Activated naive CD8-positive, alpha-beta T cell treated with anti-CD3 and anti-CD28 coated beads, Interleukin-2, amount 50 U/mL, for 24 hours (primary cell): ENCODE measurements at regions not wholly inside any gene's neighbourhood (a gene's known extent, or its start where the extent isn't known, plus 50 kb on each side); places are given as distances from the start of the nearest gene placed in this dataset.

Experiments used
- ATAC-seq: fragments of 150-1000 bp; cut with Tn5 transposase; one replicate; pipeline ENCODE4 v1.10.0; 2021
- DNase-seq: peaks from one replicate; pipeline ENCODE4 v3.0.0; 2021
- H3K27ac Mint-ChIP-seq: one replicate; pipeline ENCODE4 v1.8.0; 2021; ENCODE audit warnings: mild to moderate bottlenecking, mixed read lengths
- H3K27me3 Mint-ChIP-seq: one replicate; pipeline ENCODE4 v1.8.0; 2021; ENCODE audit warnings: mixed read lengths
- H3K36me3 Mint-ChIP-seq: one replicate; pipeline ENCODE4 v1.8.0; 2021; ENCODE audit warnings: low read depth, mixed read lengths
- H3K4me1 Mint-ChIP-seq: one replicate; pipeline ENCODE4 v1.8.0; 2021; ENCODE audit warnings: mixed read lengths
- H3K4me3 Mint-ChIP-seq: one replicate; pipeline ENCODE4 v1.8.0; 2021; ENCODE audit warnings: mild to moderate bottlenecking, moderate library complexity, mixed read lengths
- H3K9me3 Mint-ChIP-seq: one replicate; pipeline ENCODE4 v1.8.0; 2021; ENCODE audit warnings: mixed read lengths

DNA sequence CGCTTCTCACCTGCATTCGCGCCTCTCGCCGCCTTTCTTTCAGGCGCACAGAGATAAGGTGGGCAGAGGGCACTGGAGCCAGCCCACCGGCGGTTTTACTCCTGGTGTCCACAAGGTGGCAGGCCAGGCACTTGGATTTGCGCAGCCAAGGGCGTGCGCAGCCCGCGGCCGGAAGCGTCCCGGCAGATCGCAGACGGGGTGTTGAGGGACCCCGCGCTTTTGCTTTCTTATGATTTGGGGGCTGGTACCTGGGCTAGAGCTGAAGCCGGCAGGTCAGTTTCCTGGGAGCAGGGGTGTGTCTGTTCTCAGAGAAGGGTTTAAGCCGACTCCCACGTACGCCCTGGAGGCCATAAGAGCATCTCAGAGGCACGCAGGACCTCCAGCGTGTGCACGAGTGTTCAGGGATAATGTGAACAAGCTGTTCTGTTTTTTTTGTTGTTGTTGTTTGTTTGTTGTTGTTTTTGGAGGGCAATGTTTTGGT is 305.6 kb upstream of the CXCR4 start:
- DNase-seq (peak; percentile 86), ATAC-seq (peak; percentile 95)
- Mint-ChIP-seq H3K4me1 (peaks cover 24% of the 10 kb centered on the region), H3K27ac (peak overlapping the region; percentile 74), H3K27me3 (peaks cover 28% of the 10 kb centered on the region), H3K36me3 (no peaks in the 10 kb centered on the region), H3K9me3 (no peaks in the 10 kb centered on the region), H3K4me3 (peak overlapping the region; percentile 79)

DNA sequence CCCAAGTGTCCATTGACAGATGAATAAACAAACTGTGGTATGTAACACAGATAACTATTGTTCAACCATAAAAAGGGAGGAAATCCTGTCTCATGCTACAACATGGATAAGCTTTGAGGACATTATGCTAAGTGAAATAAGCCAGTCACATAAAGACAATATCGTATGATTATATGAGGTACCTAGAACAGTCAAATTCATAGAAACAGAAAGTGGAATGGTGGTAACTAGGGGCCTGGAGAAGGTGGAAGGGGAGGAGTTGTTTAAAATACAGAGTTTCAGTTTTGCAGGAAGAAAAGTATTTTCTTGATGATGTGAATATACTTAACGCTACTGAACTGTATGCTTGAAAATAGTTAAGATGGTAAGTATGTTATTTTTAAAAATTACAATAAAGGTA is 304.6 kb upstream of the CXCR4 start:
- Mint-ChIP-seq H3K4me3 (no peak overlapping the region), H3K36me3 (no peaks in the 10 kb centered on the region), H3K9me3 (no peaks in the 10 kb centered on the region), H3K27ac (no peak overlapping the region), H3K27me3 (peaks cover 33% of the 10 kb centered on the region), H3K4me1 (peaks cover 24% of the 10 kb centered on the region)
- ATAC-seq (no peak), DNase-seq (no peak)

GRCh38 chr2:136420346-136420745 is 302.4 kb upstream of the CXCR4 start:
- Mint-ChIP-seq H3K4me3 (no peak overlapping the region), H3K27me3 (peaks cover 31% of the 10 kb centered on the region), H3K9me3 (no peaks in the 10 kb centered on the region), H3K27ac (no peak overlapping the region), H3K4me1 (peaks cover 24% of the 10 kb centered on the region), H3K36me3 (no peaks in the 10 kb centered on the region)
- DNase-seq = no peak
- ATAC-seq = no peak

DNA sequence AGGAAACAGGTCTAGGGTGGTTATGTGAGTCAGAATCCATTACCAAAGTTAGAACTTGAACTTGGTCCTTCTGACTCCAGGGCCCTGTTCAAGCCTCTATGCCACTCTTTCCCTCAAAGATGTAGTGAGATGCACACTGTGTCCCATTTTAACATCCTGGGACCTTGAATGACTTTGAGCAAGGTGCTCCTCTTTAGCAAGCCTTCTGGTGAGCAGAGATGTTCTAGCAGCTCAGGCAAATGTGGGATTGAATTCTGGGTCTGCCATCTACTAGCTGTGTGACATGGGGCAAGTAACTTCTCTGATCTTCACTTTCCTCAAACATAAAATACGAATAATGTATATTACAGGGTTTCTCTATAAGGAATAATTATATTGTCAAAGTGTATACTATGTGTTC is 294.0 kb upstream of the CXCR4 start:
- H3K4me1 Mint-ChIP-seq = no peaks in the 10 kb centered on the region
- no peak overlapping the region for H3K27ac Mint-ChIP-seq
- H3K4me3 Mint-ChIP-seq = no peak overlapping the region
- ATAC-seq (no peak), DNase-seq (no peak)
- peaks cover 16% of the 10 kb centered on the region for H3K27me3 Mint-ChIP-seq
- H3K36me3 Mint-ChIP-seq = no peaks in the 10 kb centered on the region
- no peaks in the 10 kb centered on the region for H3K9me3 Mint-ChIP-seq

GRCh38 chr2:136410673-136411072 is 292.7 kb upstream of the CXCR4 start:
- Mint-ChIP-seq H3K4me3 (no peak overlapping the region), H3K9me3 (no peaks in the 10 kb centered on the region), H3K27ac (no peak overlapping the region), H3K27me3 (peaks cover 15% of the 10 kb centered on the region), H3K4me1 (no peaks in the 10 kb centered on the region), H3K36me3 (no peaks in the 10 kb centered on the region)
- ATAC-seq = no peak
- DNase-seq = no peak

- H3K4me1 Mint-ChIP-seq = no peaks in the 10 kb centered on the region
- DNase-seq (no peak), ATAC-seq (no peak)
- H3K27me3 Mint-ChIP-seq = peaks cover 24% of the 10 kb centered on the region
- no peaks in the 10 kb centered on the region for H3K9me3 Mint-ChIP-seq
- H3K27ac Mint-ChIP-seq = no peak overlapping the region
- H3K36me3 Mint-ChIP-seq = no peaks in the 10 kb centered on the region
- no peak overlapping the region for H3K4me3 Mint-ChIP-seq
Observed at GRCh38 chr2:136408795-136409194, 290.8 kb upstream of the CXCR4 start.

GRCh38 chr2:136407952-136408318 is 290.0 kb upstream of the CXCR4 start:
- peak; percentile 36 for ATAC-seq
- no peaks in the 10 kb centered on the region for H3K36me3 Mint-ChIP-seq
- H3K27ac Mint-ChIP-seq = no peak overlapping the region
- H3K4me3 Mint-ChIP-seq = no peak overlapping the region
- H3K27me3 Mint-ChIP-seq = peaks cover 26% of the 10 kb centered on the region
- no peaks in the 10 kb centered on the region for H3K4me1 Mint-ChIP-seq
- no peak for DNase-seq
- no peaks in the 10 kb centered on the region for H3K9me3 Mint-ChIP-seq

DNA sequence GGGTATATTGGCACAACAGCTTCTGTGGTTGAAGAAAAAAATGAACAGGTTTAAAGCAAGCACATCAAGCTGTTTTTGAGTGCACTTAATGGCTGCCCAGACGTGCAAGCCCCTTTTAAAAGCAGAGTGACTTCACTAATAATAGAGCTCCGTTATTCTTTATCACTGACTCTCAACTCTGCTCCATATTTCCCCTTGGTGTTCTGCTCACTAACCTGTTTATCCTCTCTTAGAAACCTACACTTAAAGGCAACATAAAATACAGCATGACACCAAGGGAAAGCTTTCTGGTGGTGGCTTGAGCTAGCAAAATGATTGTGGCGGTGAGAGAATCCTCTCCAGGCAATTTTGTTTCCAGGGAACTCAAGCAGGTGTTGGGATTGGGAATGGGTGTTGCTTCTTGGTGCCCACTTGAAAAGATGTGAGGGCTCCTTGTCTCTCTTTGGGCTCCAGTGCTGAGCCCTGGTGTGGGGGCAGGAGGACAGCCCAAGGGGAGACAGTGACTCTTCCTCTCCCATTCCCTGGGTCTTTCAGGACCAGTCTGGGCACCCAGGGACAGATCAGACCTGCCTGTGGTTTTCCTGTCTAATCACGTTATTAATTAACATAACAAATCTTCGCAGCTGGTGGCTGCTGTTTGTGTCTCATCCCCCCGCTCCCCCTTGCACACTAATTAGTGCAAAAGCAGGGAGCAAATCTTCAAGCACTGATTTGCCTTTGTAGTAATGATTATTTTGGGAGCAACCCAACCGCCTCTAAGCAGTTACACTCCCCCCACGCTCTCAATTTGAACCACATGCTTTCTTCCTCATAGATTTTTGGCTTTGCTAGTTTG is 289.4 kb upstream of the CXCR4 start:
- H3K27me3 Mint-ChIP-seq = peaks cover 30% of the 10 kb centered on the region
- no peak overlapping the region for H3K4me3 Mint-ChIP-seq
- no peaks in the 10 kb centered on the region for H3K36me3 Mint-ChIP-seq
- no peaks in the 10 kb centered on the region for H3K4me1 Mint-ChIP-seq
- DNase-seq (no peak), ATAC-seq (no peak)
- H3K27ac Mint-ChIP-seq = no peak overlapping the region
- no peaks in the 10 kb centered on the region for H3K9me3 Mint-ChIP-seq

DNA sequence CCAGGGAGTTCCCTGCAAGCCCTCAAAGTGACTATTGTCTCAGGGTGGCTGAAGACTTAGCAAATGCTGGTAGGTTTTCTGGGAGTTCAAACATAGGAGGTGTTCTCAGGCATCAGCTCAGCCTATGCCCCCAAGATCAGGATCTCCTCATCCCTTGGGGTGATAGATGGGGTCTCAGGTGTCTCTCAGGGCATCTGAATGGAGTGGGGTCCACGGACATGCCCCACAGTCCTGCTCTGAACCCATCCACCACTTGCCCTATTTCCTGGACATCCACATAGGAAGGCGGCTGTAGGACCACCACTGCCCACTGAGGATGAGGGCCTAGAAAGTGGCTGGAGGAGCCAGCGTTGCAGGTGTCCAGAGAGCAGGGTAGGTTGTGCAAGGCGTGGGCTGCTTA is 287.0 kb upstream of the CXCR4 start:
- peaks cover 30% of the 10 kb centered on the region for H3K27me3 Mint-ChIP-seq
- DNase-seq = no peak
- no peaks in the 10 kb centered on the region for H3K36me3 Mint-ChIP-seq
- no peak overlapping the region for H3K27ac Mint-ChIP-seq
- no peak for ATAC-seq
- no peaks in the 10 kb centered on the region for H3K4me1 Mint-ChIP-seq
- H3K9me3 Mint-ChIP-seq = no peaks in the 10 kb centered on the region
- no peak overlapping the region for H3K4me3 Mint-ChIP-seq

DNA sequence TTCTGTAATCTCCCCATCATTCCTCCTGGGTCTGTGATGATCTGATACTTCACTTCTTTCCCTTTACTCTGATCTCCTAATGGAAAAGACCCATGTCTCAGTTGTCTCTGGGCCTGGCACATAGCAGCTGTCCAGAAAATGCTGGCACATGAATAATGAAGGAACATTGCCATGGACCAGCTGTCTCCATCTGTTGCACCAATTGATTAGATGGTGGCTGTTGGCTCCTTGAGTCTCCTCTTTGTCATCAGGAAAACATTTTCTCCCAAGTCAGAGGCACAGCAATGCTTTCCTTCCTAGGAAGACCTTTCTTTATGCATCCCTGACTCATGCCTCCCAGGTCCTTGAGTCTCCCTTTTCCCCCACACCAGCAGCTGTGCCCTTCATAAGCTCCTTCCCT is 286.2 kb upstream of the CXCR4 start:
- Mint-ChIP-seq H3K36me3 (no peaks in the 10 kb centered on the region), H3K4me3 (no peak overlapping the region), H3K27ac (no peak overlapping the region), H3K4me1 (no peaks in the 10 kb centered on the region), H3K27me3 (peaks cover 30% of the 10 kb centered on the region), H3K9me3 (no peaks in the 10 kb centered on the region)
- ATAC-seq (no peak), DNase-seq (no peak)

DNA sequence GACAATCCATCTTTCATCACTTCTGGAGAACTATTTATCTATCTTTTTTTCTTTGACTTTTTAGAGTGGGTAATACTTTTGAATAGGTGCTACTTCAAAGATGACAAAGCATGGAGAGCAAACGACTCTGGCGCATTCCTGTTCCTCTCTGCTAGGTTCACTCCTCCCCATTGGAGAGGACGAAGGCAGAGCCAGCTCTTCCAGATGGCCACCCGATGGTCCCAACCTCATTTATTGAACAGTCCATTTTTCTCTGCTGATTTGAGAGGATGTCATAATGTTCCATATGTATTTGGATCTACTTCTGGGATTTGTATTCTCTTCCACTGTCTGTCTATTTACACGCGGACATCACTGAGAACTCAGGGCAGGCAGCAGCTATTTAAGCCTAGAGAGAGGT is 284.3 kb upstream of the CXCR4 start:
- Mint-ChIP-seq H3K9me3 (no peaks in the 10 kb centered on the region), H3K27ac (no peak overlapping the region), H3K4me3 (no peak overlapping the region), H3K27me3 (peaks cover 22% of the 10 kb centered on the region), H3K4me1 (no peaks in the 10 kb centered on the region), H3K36me3 (no peaks in the 10 kb centered on the region)
- ATAC-seq (no peak), DNase-seq (no peak)

- Mint-ChIP-seq H3K27ac (no peak overlapping the region), H3K27me3 (peaks cover 16% of the 10 kb centered on the region)
Observed at GRCh38 chr2:136399667-136400289, 281.8 kb upstream of the CXCR4 start.

DNA sequence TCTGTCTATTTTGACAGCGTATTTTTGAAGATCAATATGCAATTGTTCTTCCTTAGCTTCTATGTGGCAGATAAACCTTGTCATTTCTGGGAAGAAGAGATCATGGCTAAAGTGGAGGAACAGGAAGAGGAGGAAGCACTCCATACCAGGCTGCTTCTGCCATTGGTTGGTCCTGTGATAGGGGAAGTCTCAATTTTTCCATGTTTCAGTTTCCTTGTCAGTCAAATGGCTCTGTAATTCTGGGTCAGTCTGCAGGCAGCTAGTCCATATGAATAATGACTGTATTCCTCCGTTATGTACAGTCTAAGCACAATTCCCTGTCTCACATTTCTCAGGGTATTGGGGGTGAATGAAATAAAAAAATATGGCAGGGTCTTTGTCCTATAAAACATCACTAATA is 277.6 kb upstream of the CXCR4 start:
- no peak overlapping the region for H3K4me3 Mint-ChIP-seq
- H3K27ac Mint-ChIP-seq = no peak overlapping the region
- H3K9me3 Mint-ChIP-seq = no peaks in the 10 kb centered on the region
- peaks cover 34% of the 10 kb centered on the region for H3K4me1 Mint-ChIP-seq
- no peaks in the 10 kb centered on the region for H3K36me3 Mint-ChIP-seq
- DNase-seq (no peak), ATAC-seq (peak; percentile 44)
- H3K27me3 Mint-ChIP-seq = no peaks in the 10 kb centered on the region

More at GRCh38 chr2:136399667-136400289, 281.8 kb upstream of the CXCR4 start:
- H3K36me3 Mint-ChIP-seq = no peaks in the 10 kb centered on the region
- H3K9me3 Mint-ChIP-seq = no peaks in the 10 kb centered on the region
- H3K4me3 Mint-ChIP-seq = no peak overlapping the region
- ATAC-seq (no peak), DNase-seq (no peak)
- H3K4me1 Mint-ChIP-seq = peaks cover 14% of the 10 kb centered on the region

- Mint-ChIP-seq H3K27ac (peak overlapping the region; percentile 39), H3K9me3 (no peaks in the 10 kb centered on the region), H3K36me3 (no peaks in the 10 kb centered on the region), H3K4me1 (peaks cover 40% of the 10 kb centered on the region), H3K4me3 (no peak overlapping the region), H3K27me3 (no peaks in the 10 kb centered on the region)
- peak; percentile 34 for ATAC-seq
- DNase-seq = no peak
Observed at GRCh38 chr2:136394136-136395060, 276.4 kb upstream of the CXCR4 start.
